Cerebellar cortex (tissue), 1 donor: ENCODE measurements at regions not wholly inside any gene's neighbourhood (a gene's known extent, or its start where the extent isn't known, plus 50 kb on each side); places are given as distances from the start of the nearest gene placed in this dataset.

ENCODE experiments used
- DNase-seq: peaks from one replicate; pipeline ENCODE4 v3.0.0-alpha.2; 2015; ENCODE audit warnings: low spot score

- no peak for DNase-seq
Measured at GRCh38 chr18:78709261-78709809, 270.3 kb upstream of the SALL3 start.

- no peak for DNase-seq
Measured at GRCh38 chr18:78711316-78711715, 268.3 kb upstream of the SALL3 start.

- DNase-seq, result no peak
Measured at GRCh38 chr18:78711971-78712370, 267.6 kb upstream of the SALL3 start.

GRCh38 chr18:78713069-78713468, 266.5 kb upstream of the SALL3 start:
- no peak for DNase-seq

GRCh38 chr18:78713726-78714125, 265.9 kb upstream of the SALL3 start:
- no peak for DNase-seq

DNA sequence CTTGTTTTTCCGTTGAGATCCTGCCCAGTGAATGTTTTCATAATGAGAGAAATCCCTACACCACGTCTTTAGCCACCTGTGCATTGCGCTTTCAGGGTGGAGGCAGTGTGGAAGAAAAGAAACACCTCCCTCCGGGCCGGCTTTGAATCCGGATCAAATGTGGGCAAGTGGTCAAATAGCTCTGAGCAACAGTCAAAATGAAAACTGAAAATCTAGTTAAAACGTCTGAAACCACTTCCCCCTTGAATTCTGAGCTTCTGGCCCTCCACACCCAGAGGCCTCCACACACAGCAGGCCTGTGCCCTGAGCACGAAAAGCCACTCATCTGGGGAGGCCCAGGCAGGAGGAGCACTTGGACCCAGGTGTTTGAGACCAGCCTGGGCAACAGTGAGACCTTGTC, 263.6 kb upstream of the SALL3 start:
- no peak for DNase-seq

- no peak for DNase-seq
Measured at GRCh38 chr18:78716581-78716980, 263.0 kb upstream of the SALL3 start.

DNA sequence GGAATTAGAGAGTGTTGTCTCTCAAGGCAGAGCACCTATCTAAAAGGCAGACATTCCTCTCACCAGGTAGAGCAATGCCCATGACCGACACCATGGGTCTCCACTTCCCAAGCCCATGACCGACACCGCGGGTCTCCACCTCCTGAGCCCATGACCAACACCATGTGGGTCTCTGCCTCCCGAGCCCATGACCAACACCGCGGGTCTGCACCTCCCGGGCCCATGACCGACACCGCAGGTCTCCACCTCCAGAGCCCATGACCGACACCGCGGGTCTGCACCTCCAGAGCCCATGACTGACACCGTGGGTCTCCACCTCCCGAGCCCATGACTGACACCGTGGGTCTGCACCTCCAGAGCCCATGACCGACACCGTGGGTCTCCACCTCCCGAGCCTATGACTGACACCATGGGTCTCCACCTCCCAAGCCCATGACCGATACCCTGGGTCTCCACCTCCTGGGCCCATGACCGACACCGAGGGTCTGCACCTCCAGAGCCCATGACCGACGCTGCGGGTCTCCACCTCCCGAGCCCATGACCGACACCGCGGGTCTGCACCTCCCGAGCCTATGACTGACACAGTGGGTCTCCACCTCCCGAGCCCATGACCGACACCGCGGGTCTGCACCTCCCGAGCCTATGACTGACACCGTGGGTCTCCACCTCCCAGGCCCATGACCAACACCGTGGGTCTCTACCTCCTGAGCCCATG, 262.4 kb upstream of the SALL3 start:
- DNase-seq, result no peak

DNA sequence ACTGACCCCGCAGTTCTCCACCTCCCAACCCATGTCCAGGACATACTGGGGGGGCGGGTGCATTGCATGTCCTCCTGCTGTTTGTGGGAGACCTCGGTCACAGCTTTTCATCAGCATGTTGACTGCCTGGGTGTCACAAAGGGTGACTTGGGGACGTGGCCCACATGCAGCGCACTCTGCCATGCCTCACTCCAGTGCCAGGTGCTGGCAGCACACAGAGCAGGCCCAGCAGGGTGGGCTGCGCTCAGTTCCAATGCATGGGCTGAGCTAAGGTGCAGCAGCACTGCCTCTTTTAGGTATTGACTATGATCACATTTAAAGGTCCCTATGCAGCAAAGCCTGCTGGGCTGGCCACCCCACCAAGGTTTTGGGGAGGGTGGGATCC, 261.9 kb upstream of the SALL3 start:
- no peak for DNase-seq

DNA sequence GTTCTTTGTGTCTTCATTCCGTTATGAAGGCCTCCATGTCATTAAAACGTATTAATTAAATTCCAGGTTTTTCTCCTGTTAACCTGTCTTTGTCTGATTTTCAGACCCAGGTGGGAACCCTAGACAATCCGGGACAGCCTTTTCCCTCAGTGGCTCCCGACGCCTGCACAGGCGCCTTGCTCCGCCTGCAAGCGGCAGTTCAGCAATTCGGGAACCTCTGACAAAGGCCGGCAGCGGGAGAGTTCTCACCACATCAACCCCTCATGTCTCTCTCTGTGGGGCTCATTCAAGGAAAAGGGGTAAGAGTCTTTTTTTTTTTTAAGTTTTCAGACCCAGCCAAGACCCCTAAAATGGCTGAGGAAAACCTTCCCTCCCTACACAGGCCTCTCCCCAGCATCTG, 259.8 kb upstream of the SALL3 start:
- no peak for DNase-seq

GRCh38 chr18:78720456-78721237, 259.0 kb upstream of the SALL3 start:
- DNase-seq, result no peak

- DNase-seq, result no peak
Measured at GRCh38 chr18:78721238-78721875, 258.3 kb upstream of the SALL3 start.

DNA sequence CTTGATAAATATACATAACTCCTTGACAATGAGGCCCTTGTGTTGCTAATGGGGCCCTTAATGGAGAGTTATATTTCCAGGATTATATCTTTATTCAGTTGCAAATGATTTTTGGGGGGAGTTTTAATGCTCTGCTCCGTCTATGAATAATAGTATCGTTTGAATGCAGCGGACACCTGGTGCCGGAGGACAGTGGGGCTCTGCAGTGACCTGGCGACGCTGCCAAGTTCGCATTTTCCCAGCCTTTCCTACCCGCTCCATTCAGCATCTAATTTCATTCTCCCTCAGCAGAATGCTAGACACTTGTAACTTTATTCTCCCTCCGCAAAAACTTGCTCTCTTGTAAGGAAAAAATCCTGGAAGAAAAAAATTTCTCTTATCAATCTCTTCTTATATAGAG, 257.6 kb upstream of the SALL3 start:
- DNase-seq, result no peak

- DNase-seq, result peak; percentile 4
Measured at GRCh38 chr18:78722386-78722785, 257.2 kb upstream of the SALL3 start.

- DNase-seq, result no peak
Measured at GRCh38 chr18:78722929-78723710, 256.5 kb upstream of the SALL3 start.

DNA sequence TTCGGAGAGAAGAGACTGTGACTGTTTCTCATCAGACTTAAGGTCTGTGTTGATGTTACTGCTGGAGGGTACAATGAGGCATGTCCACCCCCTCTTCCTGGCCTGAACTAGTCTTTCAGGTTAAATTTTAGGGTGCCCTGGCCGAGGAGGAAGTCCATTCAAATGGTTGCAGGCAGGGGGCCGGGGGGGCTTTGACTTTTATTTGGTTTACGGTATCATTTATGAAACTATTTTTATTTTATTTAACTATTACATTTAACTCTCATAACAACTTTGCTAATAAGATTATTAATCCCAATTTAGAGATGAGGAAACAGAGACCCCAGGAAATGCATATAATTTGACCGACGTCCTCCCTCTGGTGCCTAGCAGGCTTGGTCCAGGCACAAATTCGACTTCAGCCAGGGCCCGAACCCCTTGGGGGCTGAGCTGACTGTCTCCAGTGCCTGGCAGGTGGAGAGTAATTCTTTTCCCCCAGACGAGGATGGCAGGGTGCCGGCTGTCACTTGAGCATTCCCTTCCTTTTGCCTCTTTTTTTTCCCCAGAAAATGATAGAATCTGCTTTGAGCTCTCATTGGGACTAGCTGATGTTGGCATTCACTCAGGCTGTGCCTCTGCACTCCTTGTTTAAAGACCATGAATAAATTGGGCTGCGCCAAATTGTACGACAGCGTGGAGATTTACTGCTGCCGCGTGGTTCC, 255.3 kb upstream of the SALL3 start:
- DNase-seq, result no peak

DNA sequence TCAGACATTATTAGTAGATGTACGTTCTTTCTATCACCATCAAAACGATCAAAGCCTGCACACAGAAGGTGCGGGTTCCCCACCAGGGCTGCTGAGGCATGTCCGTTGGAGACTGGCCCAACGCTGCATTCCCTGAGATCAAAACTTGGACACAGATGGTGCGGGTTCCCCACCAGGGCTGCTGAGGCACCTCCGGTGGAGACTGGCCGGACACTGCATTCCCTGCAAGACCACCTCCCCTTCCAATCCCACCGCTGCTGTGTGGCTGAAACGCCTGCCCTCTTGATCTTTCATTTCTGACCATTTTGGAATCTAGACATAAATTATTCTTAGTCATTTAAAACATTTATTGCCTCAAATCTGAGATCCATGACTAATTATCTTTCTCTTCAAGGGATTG, 254.2 kb upstream of the SALL3 start:
- DNase-seq, result no peak

DNA sequence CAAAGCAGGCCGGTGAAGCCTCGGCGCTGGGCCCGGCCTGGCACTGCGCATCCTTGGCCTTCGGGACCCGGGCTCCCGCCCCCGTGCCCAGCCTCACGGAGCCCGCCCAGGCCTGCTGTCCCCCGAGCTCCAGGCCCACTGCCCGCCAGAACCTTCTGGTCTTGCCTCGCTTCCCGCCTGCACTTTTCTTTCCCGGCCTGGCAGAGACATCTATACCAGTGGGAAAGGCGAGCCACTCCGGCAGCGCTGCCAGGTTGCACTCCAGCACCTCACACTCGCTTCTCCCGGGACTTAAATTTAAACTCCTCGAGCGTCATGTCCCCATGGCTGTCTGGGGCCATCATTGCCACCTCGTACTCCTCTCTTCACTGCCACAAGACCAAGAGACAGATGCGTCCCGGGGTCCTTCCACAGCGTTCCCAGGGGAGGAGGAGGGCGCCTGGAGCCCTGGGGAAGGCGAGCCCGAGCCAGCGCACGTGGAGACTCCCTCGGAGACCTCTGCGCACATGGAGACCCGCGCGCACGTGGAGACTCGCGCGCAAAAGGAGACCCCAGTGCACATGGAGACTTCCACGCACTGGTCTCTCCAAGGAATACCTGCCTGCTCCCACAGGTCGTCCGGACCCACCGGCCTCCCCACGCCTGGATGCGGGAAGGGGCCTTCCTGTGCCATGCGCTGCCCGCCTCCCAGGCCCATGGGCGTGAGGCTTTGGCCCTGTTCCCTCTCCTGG, 253.1 kb upstream of the SALL3 start:
- no peak for DNase-seq

GRCh38 chr18:78727057-78727739, 252.4 kb upstream of the SALL3 start:
- DNase-seq, result no peak
